OCI-LY1 (cell line): ENCODE measurements at regions not wholly inside any gene's neighbourhood (a gene's known extent, or its start where the extent isn't known, plus 50 kb on each side); places are given as distances from the start of the nearest gene placed in this dataset.

ENCODE experiments used
- EZH2 ChIP-seq: fragments of 200-600 bp; sonication (generic), shearing (Covaris generic); IDR thresholded peaks from 2 replicates; pipeline ENCODE4 v1.8.0; 2017; ENCODE audit warnings: borderline replicate concordance, mixed run types, mild to moderate bottlenecking, antibody characterized with exemption, low read length, moderate library complexity, mixed read lengths
- TF ChIP-seq, protein P1 (sequence below): fragments of 200-600 bp; sonication (generic), shearing (Covaris generic); IDR thresholded peaks from 2 replicates; pipeline ENCODE4 v1.5.1; 2017; ENCODE audit warnings: mild to moderate bottlenecking, antibody characterized with exemption, low read length, moderate library complexity, mixed read lengths

DNA sequence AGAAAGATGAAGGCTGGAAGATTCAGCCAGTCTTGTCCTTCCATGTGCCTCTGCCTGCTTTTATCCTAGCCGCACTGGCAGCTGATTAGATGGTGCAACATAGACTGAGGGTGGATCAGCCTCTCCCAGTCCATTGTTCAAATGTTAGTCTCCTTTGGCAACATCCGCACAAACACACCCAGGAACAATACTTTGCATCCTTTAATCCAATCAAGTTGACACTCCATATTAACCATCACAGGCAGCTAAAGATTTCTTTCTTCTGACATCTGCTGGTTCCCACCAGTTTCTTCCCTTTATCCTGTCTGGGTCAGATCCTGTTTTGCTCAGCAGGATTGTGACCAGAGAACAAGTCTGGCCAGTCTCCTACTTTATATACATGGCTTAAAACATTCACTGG lies 276.5 kb upstream of the TYRP1 start:
- TF ChIP-seq, protein P1, sequence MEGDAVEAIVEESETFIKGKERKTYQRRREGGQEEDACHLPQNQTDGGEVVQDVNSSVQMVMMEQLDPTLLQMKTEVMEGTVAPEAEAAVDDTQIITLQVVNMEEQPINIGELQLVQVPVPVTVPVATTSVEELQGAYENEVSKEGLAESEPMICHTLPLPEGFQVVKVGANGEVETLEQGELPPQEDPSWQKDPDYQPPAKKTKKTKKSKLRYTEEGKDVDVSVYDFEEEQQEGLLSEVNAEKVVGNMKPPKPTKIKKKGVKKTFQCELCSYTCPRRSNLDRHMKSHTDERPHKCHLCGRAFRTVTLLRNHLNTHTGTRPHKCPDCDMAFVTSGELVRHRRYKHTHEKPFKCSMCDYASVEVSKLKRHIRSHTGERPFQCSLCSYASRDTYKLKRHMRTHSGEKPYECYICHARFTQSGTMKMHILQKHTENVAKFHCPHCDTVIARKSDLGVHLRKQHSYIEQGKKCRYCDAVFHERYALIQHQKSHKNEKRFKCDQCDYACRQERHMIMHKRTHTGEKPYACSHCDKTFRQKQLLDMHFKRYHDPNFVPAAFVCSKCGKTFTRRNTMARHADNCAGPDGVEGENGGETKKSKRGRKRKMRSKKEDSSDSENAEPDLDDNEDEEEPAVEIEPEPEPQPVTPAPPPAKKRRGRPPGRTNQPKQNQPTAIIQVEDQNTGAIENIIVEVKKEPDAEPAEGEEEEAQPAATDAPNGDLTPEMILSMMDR, result no peak
- no peak for TF ChIP-seq EZH2
